AG09319 (cell line): ENCODE measurements at regions not wholly inside any gene's neighbourhood (a gene's known extent, or its start where the extent isn't known, plus 50 kb on each side); places are given as distances from the start of the nearest gene placed in this dataset.

ENCODE experiments used
- DNase-seq: peaks from one replicate; pipeline ENCODE4 v3.0.0-alpha.2; 2010; ENCODE audit warnings: low read depth; ENCODE audit errors: extremely low read depth
- CTCF ChIP-seq: IDR thresholded peaks from 2 replicates; pipeline ENCODE4 v1.5.1; 2011; ENCODE audit warnings: low read depth, mild to moderate bottlenecking, inconsistent platforms, low read length, moderate library complexity

- TF ChIP-seq CTCF, result no peak
- no peak for DNase-seq
Measured at GRCh38 chr10:31607481-31607880, 288.5 kb downstream of the ZEB1 start.

GRCh38 chr10:31606841-31607240, 287.8 kb downstream of the ZEB1 start:
- no peak for DNase-seq
- no peak for TF ChIP-seq CTCF

GRCh38 chr10:31605861-31606525, 287.0 kb downstream of the ZEB1 start:
- DNase-seq, result no peak
- TF ChIP-seq CTCF, result no peak

GRCh38 chr10:31605426-31605825, 286.4 kb downstream of the ZEB1 start:
- no peak for DNase-seq
- no peak for TF ChIP-seq CTCF

- no peak for DNase-seq
- TF ChIP-seq CTCF, result no peak
Measured at GRCh38 chr10:31604646-31605170, 285.7 kb downstream of the ZEB1 start.

- DNase-seq, result peak; percentile 74
- TF ChIP-seq CTCF, result no peak
Measured at GRCh38 chr10:31604096-31604495, 285.1 kb downstream of the ZEB1 start.

GRCh38 chr10:31603235-31604087, 284.4 kb downstream of the ZEB1 start:
- peak; percentile 87 for DNase-seq
- no peak for TF ChIP-seq CTCF
